ENCODE measurements at regions not wholly inside any gene's neighbourhood (a gene's known extent, or its start where the extent isn't known, plus 50 kb on each side); places are given as distances from the start of the nearest gene placed in this dataset.
A peak's percentile ranks its signal among the peaks of the same experiment; 100 is the strongest.

GRCh38 chr11:3580487-3581388 is 61.1 kb downstream of the ART5 start:
- TF ChIP-seq CTCF (IDR thresholded peaks at IDR 0.05) (peak; percentile 68), EZH2 (IDR thresholded peaks at IDR 0.05) (peak; percentile 75)
